ENCODE measurements at regions not wholly inside any gene's neighbourhood (a gene's known extent, or its start where the extent isn't known, plus 50 kb on each side); places are given as distances from the start of the nearest gene placed in this dataset.
A peak's percentile ranks its signal among the peaks of the same experiment; 100 is the strongest.

DNA sequence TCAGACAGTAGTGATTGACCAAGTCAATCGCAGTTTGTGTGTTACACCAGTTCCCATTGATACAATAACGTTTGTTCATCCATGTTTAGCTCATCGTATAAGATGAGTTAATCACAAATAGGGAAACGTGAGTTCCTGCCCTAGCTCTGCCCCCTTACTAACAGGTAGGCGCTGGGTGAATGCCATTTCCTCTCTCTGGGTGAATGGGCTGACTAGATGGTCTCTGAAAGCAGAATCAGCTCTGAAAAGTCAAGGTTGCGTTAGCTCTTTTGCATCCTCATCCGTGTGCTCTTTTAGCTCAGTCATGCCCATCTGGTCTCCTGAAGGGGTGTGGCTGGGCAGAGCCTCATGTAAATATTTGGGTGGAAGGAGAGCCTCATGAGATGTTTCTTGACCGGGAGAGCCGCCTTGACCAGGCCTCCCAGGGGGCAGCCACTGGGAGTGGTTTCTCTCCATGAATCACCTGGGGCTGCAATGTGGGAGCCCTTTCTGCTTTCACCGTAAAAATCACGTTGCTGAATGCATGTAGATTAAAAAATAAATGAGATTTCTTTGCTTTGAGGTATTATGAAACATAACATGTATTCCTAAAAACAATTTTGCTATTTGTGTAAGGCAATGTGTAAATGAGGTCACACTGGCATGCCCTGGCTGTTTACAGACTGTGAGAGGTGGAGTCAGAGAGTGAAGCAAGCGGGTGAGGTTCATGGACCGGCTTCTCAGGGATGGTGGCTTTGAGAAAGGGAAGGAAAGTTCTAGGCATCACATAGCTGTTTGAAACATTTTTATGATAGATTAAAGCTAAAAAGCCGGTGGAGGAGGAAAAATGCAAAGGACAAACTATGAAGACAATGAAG lies 108.4 kb upstream of the RASGRP1 start:
- no peak for DNase-seq (ENCODE audit: low spot score)

DNA sequence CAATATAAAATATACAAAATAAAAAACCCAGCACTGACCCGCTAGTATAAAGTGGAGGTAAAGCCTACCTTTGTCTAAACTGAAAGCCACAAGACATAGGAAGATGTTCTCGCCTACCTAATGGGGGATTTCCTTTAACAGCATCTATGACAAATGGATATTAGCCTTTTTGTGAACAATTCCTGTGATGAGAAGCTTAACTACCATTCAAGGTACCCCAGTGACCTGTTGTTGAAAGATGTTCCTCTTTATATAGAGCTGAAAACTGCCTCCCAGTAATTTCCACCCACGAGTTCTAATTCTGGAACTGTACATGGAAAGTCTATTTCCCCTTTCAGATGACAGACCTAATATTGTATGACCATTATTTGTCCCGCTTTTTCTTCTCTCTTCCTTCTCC lies 109.8 kb upstream of the RASGRP1 start:
- no peak for DNase-seq (ENCODE audit: low spot score)

DNA sequence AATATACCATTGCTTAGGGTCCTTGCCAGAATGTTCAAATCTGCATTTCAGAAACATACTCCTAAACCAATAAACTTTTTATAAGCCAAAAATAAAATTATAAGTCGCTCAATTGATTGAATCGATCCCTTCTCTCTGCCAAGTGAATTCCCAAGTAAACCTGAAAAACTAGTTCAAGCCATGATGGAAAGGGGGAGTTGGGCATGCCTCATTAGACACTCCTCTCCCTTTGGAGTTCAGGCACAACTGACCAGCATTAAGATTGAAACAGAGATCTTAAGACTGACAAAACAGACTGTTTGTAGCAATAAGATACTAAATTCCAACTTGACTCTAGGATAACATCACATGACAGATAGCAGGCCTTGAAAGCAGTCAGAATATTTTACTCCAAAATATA lies 113.7 kb upstream of the RASGRP1 start:
- DNase-seq (ENCODE audit: low spot score): no peak

DNA sequence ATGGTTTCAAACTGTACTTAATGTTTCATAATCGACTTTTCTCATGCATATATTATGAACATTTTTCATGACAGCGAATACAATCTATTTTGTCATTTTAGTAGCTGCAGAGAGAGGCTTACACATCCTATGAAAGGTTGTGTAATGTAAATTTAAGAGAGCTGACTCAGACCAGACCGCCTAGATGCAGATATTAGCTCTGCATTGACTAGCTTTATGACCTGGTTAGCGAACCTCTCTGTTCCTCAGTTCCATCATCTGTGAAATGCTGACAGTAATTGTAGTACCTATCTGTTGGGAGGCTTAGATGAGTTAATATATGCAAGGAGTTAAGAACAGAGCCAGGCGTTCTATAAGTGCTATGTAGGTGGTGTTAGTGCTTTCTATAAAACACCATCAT lies 116.2 kb upstream of the RASGRP1 start:
- no peak for DNase-seq (ENCODE audit: low spot score)

DNA sequence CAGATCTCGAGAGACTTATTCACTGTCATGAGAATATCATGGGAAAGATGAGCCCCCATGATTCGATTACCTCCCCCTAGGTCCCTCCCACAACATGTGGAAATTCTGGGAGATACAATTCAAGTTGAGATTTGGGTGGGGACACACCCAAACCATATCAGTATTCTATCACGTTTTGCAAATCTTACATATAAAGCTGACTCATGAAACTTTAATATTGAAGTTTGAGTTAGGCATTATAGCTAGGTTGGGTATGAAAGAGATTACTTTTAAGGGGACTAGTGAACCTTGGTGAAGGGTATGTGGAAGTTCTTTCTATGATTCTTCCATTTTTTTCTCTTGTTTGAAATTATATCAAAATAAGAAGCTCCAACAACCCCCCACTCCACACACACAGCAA lies 117.7 kb upstream of the RASGRP1 start:
- DNase-seq (ENCODE audit: low spot score): no peak

DNA sequence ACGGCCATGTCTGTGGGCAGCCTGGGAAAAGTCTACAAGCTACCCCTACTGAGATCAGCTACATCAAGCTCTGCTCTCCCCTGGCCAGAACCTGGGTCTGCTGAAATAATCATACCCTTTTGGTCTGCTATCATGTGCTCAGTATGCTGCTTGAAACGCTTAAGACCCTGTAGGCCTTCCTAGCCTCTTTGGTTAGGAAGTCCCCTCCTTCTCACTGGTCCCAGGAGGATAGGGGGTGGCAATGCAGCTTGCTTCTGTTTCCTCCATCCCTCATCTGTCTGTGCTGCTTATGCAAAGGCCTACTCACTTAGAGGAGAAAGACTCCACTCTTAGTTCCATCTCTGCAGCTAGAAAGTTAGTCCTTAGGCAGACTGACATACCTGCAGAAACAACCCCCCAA lies 118.2 kb upstream of the RASGRP1 start:
- no peak for DNase-seq (ENCODE audit: low spot score)

DNA sequence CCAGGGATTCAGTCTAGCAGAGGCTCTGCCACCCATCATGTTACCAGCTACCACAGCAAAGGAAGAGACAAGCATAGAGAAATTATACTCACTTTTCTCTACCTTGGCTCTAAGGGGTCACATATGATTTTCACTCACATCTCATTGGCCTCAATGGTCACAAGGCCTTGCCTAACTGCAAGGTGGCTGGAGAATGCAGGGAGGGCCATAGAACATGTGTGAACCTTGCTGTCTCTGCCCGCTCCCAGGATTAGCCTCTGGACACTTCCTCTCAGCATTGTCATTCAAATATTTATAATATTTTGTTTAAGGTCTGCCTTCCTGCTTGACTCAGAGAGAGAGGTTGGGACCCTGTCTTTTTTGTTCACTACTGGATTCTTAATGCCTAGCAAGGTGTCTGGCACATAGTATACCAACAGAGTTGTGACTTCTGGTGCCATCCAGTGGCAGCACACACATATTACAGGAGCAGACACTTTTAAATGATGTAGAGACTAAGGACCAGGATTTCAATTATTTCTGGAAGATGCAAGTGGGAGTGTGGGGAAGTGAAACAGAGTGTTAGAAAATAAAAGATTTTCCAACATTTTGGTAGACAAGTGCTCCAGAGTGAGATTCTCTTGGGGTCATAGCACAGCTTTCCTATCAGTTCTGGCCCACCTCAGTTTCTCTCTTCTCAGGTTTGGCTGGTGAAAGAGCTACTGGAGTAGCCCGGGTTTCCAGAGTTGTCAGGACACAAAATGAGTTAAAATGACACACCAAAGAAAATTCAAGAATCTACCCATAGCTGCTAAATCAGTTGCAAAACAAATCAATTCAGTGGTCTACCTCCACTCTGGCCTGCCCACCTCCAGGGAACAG lies 119.0 kb upstream of the RASGRP1 start:
- DNase-seq (ENCODE audit: low spot score): no peak

DNA sequence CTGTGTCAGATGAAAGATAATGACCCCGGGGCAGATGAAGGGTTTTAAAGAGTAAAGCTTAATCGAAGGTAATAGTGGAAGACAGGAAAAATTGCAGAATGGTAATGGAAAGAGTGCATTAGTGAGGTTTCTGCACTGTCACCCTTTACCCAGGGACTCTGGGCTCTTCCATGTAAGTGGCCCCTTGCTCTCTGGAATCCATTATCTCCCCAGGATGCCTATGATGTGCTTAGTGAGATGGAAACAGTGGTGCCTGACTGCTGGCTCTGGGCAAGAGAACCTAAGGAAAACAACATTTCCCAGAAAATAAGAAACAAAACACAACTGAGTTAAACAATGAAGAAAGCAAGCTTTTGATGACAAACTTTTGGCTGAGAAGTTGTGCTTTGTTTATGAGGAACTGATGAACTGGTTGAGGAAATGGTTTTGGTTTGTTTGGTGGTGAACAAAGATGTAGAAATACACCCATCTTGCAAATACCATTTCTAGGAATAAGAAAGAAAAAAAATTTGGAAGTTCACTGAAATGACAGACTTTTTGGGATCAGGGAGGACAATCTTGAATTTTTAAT lies 119.9 kb upstream of the RASGRP1 start:
- no peak for DNase-seq (ENCODE audit: low spot score)

DNA sequence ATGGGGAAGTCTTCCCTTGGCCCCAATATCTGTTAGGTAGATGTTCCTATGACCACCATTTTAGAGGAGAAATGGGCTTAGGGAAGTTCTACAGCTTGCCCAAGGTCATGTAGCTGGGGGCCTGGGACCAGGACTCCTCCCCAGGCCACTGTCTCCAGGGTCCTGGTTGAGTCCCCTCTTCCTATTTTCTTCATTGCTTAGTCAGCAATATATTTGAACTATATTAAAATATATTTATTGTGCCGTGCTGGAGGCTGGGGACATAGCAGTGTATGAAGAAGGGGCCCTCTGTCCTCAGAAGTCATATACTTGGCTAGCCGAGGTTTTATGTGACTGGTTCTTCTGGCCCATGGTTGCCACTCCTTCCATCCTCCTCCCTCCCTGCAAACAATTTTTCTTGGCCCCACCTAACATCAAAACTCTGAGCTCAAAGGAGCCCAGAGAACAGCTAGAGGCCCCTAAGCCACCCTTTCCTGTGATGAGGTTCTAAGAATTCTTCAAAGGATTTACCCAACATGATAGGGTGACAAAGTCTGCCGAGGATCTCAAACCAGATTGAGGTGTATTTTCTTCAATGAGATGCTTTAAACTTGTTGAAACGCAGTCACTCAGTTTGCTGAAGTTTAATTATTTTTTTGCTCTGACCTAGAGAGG lies 121.2 kb upstream of the RASGRP1 start:
- DNase-seq (ENCODE audit: low spot score): no peak

DNA sequence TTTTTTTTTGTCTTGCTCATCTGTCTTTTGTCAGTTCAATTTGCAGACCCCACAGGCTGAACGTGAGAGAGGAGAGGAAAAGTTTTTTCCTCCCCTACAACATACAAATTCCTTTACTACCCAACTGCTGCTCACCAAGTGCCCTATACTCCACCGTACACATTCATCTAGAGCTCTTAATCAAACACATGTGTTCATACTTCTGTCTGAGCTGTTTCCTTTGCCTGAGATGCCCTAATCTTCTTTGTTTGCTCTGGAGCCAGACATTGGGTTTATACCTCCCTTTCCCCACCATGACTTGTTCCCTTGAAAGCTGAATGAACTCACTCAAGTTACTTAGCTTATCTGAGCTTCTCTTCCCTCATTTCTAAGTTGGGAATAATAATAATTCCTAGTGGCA lies 122.7 kb upstream of the RASGRP1 start:
- no peak for DNase-seq (ENCODE audit: low spot score)

DNA sequence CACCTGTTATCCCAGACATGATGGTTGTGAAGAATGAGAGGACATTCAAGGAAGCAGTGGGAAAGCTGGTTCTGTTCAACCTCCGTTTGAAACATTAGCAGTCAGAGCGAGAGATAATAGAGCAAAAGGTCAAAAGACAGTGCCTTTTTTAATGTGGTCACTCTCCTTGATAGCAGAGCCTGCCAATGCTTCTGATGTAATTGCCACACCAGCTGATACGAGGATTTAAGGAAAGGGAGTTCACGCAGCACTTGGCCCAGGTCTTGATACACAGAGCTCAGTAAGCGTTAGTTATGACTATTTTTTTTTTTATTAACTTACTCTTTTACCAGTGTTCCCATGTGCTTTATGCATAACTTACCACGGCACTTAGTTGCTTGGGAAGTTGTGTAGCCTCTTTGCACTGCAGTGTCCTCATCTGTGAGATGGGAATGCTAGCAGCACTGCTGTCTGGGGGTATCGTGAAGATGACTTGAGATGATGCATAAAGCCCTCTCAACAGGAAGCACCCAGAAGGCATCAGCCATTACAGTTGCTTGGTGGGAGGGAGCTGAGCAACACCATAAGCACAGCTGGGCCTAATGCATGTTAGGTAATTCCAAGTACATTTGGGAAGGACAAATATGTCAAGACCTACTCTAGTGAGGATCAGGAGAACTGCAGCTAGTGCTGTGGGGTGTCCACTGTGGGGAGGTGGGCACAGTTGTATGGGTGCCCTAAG lies 123.3 kb upstream of the RASGRP1 start:
- DNase-seq (ENCODE audit: low spot score): no peak

DNA sequence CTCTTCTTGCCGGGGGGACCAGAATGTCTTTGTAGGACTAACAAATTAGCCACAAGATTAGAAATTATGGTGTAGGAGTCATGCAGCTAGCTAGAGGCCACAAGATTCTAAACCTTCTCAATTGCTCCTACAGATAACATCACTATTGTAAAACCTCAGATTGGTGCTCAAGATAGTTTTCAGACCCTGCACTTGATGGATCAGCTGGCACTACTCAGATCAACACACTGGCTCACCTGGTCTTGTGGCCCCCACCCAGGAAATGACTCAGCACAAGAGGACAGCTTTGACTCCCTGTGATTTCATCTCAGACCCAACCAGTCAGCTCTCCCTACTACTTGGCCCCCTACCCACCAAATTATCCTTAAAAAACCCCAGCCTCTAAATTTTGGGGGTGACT lies 124.1 kb upstream of the RASGRP1 start:
- DNase-seq (ENCODE audit: low spot score): no peak

DNA sequence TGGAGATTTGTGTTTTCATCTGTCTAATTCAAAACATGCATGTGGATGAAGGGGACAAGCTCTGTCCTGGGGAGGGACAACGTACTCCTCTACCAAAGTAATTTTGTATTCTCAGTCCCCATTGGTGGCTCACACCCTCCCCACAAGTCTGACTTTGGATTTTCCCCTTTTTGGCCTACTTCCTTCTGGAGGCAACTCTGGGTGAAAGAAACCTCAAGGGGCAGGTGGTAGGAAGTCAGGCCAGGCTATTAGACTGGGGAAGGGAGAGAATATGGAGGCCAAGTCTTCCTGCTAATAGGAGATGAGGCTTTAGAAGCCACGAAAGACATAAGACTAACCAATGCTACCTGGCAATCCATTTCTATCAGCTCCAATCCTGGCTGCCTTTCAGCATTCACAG lies 124.9 kb upstream of the RASGRP1 start:
- DNase-seq (ENCODE audit: low spot score): no peak

DNA sequence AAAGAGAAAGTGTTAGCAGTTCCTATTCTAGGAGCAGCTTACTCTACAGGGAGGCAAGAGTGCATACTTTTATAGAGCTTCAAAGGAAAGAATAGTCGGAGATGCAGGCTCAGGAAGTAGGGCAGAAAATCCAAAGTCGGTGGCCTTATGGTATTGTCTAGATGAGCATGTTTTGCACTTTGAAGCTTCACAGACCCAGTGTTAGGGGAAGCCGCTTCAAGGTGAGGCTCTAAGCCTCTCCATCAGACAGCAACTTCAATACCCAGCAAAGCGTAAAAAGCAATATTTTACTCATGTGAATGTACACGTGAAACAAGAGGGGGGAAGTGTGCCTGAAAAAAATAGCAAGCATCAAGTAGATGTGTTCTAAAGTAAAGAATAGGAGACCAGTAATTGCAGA lies 125.6 kb upstream of the RASGRP1 start:
- no peak for DNase-seq (ENCODE audit: low spot score)

DNA sequence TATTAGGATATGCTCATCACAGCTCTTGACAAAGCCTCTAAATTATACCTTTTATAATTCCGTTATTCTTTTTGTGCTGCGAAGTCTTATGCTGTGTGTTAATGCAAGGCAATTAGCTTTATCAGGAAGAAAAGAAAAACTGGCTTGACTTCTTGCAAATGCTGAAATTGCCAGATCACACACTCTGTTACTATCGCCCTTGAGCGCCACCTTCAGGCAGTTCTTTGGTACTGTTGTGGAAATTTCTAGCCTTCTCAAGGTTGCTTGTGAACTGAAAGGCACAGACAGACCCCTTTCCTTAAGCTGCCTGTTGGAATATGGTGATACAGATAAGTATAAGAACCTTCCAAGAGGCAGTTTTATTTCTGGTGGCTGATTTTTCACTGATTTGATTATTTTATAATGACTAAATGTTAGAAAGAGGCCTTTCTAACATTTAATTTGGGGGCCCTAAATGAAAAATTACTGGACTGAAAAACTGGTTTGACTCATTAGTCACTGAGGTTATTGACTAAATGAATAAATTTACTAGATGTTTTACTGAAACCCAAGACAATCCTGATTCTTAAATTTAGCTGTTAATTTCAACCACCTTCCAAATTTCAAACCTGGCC lies 126.2 kb upstream of the RASGRP1 start:
- DNase-seq (ENCODE audit: low spot score): peak; percentile 13

DNA sequence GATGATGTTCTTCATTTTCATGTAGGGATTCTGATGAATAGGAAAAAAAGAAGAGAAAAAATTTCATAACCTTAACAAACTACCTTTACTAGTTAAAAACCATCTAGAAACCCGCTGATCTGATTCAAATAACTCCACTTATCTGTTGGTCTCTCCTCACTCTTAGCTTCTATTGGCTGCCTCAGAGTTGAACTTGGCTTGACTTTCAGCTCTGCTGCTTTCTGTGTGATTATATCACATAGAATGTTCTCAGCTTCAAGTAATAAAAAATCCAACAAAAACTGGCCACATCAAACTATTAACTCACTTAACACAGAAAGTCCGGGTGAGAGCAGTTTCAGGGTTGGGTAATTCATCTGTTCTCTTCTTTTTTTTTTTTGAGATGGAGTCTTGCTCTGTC lies 126.8 kb upstream of the RASGRP1 start:
- no peak for DNase-seq (ENCODE audit: low spot score)

DNA sequence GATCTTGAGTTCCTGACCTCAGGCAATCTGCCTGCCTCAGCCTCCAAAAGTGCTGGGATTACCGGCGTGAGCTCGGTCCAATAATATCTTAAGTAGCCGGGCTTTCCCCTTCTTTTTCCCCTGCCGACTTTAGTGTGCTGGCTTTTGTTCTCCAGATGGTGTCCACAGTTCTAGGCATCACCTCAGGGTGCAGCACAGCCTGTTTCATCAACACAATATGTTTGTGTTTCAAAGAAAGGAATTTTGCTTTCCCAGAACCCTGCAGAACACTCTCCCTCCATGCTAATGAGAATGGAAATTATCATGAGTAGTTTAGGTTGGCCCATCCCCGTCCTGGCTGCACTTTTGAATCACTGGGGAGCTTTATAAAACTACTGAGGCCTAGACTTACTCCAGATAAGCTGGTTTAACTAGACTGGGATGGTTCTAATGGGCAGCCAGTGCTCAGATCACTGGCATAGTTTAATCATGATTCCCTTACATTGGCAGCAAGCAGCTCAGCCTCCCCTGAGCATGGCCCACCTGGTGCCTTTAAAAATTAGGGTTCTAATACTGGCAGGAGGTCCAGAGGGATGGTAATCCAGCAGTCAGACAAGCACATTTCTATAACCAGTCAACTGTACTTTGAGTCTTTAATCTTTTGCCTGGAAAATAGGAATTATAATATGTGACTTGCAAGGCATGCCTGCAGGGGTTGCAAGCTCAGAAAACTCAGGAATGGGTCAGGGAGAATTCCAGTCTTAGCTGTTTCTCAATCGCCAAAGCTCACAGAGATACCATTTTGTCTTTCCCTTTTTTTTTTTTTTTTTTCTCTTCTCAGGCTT lies 127.6 kb upstream of the RASGRP1 start:
- no peak for DNase-seq (ENCODE audit: low spot score)

DNA sequence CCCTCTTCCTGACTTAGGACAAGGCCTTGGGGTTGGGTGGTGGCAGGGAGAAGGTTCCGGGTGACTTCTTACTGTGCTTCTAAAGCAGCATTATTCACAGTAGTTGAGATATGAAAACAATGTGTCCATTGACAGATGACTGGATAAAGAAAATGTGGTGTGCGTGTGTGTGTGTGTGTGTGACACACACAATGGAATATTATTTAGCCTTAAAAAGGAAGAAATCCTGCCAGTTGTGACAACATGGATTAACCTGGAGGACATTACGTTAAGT lies 128.1 kb upstream of the RASGRP1 start:
- DNase-seq (ENCODE audit: low spot score): no peak

DNA sequence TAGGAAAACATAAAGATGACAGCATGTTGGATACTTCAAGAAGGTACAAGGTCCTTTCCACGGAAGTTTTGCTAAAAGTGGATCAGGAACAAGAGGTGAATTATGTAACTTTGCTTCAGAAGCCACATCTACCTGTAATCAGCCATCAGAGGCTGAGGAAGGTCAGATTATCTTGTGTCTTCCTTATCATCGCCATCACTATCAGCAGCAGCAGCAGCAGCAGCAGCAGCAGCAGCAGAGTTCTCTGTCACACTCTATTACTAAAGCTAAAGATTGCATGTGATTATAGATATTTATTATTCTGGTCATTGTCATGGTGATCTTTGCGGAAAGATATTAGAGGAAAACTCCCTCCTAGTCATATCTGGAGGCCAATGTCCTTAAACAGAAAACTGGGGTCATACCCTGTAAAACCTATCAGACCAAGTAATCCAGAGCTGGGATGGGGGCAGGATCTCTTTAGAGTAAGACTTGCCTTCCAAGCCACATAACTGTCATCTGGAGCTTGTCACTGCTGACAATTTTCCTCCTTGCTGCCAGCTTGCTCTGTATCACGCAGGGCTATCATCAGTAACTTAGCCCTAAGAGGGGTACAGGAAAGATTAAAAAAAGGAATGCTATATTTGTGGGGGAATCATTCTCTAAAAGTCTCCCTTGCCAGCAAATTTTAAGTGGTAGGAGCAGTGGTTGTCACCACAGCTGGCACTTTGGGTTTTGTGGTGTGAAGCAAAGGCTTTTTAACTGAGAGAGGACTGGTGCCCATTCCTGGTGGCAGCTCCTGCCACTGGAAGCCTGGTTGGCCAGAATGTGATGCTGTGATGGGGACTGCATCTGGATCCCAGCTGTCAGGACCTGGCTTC lies 130.9 kb upstream of the RASGRP1 start:
- DNase-seq (ENCODE audit: low spot score): no peak

Data from HuH-7 (cell line).